ENCODE measurements at regions not wholly inside any gene's neighbourhood (a gene's known extent, or its start where the extent isn't known, plus 50 kb on each side); places are given as distances from the start of the nearest gene placed in this dataset.

DNA sequence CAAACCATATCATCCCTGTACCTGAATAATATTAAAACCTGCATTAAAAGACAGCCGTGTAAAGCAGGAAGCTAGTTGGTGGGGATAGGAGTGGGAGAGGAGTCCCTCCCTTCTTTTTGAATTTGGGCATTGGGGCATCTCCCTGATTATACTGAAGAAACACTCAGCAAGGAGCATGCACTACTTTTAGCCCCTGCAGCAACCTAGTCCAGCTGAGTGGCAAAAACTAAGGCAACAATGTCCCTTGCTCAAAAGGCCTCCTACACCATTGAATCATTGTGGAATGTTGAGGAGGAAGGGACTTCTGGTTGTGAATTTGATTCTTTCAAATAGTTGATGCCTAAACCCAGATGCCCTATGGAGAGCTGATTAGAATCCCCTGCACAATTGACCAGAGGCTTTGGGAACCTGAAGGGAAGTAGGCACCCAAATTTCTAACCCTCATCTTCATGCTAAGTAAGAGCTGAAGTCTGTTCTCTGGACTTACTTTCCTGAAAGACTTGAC lies 111.7 kb downstream of the DDX1 start:
- Mint-ChIP-seq H3K4me3 (ENCODE audit: low read depth, unreplicated experiment) (no peak overlapping the region), H3K27me3 (ENCODE audit: unreplicated experiment) (peaks cover 48% of the 10 kb centered on the region), H3K27ac (ENCODE audit: unreplicated experiment) (no peak overlapping the region), H3K36me3 (ENCODE audit: insufficient read depth, unreplicated experiment) (no peaks in the 10 kb centered on the region), H3K9me3 (ENCODE audit: low read depth, unreplicated experiment) (no peaks in the 10 kb centered on the region), H3K4me1 (ENCODE audit: low read depth, unreplicated experiment) (no peaks in the 10 kb centered on the region)
- TF ChIP-seq, protein P1, sequence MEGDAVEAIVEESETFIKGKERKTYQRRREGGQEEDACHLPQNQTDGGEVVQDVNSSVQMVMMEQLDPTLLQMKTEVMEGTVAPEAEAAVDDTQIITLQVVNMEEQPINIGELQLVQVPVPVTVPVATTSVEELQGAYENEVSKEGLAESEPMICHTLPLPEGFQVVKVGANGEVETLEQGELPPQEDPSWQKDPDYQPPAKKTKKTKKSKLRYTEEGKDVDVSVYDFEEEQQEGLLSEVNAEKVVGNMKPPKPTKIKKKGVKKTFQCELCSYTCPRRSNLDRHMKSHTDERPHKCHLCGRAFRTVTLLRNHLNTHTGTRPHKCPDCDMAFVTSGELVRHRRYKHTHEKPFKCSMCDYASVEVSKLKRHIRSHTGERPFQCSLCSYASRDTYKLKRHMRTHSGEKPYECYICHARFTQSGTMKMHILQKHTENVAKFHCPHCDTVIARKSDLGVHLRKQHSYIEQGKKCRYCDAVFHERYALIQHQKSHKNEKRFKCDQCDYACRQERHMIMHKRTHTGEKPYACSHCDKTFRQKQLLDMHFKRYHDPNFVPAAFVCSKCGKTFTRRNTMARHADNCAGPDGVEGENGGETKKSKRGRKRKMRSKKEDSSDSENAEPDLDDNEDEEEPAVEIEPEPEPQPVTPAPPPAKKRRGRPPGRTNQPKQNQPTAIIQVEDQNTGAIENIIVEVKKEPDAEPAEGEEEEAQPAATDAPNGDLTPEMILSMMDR (IDR thresholded peaks at IDR 0.05; ENCODE audit: unreplicated experiment) = no peak
- BruUV-seq (replicated peaks) = no TSS peak
- CTCF ChIA-PET = no interaction called here
- no peak for DNase-seq
- intact Hi-C loops (cut with micrococcal nuclease; ENCODE audit: unreplicated experiment) = no loop called here

DNA sequence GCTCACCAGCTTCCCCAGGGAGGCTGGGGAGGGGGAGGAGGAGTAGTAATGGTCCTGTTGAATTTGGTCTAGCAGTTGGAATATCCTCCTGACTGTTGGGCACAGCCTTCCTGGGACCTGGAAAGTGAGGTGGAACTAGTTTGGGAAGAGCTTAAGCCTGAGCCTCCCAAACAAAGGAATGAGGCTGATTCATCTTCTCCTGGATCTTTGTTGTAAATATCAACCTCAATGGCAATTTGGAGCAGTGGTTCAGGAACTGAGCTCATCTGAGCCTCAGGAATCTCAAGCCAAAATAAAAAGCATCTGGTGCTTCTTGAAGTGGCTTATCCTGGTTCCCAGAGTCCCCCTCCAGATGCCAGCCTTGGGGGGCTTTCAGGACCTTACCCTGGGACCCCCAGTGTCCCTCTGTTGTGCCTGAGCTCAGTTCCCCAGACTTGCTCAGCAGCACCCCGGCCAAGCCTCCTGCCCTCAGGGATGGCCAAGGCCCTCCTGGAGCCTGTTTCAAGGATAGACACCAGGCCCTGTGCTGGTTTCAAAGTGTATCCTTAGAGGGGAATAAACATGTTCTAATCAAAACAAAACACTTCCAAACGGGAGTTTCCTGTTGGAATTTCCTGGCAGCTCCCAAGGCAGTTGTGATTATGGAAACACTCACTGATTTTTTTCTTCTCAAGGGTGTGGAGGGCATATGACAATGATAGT lies 112.6 kb downstream of the DDX1 start:
- no TSS peak for BruUV-seq (replicated peaks)
- intact Hi-C loops (cut with micrococcal nuclease; ENCODE audit: unreplicated experiment) = no loop called here
- TF ChIP-seq, protein P1 (IDR thresholded peaks at IDR 0.05; ENCODE audit: unreplicated experiment) = no peak
- no peak for DNase-seq
- Mint-ChIP-seq H3K9me3 (ENCODE audit: low read depth, unreplicated experiment) (no peaks in the 10 kb centered on the region), H3K4me1 (ENCODE audit: low read depth, unreplicated experiment) (no peaks in the 10 kb centered on the region), H3K36me3 (ENCODE audit: insufficient read depth, unreplicated experiment) (no peaks in the 10 kb centered on the region), H3K27me3 (ENCODE audit: unreplicated experiment) (peaks cover 56% of the 10 kb centered on the region), H3K4me3 (ENCODE audit: low read depth, unreplicated experiment) (no peak overlapping the region), H3K27ac (ENCODE audit: unreplicated experiment) (no peak overlapping the region)
- CTCF ChIA-PET = no interaction called here

DNA sequence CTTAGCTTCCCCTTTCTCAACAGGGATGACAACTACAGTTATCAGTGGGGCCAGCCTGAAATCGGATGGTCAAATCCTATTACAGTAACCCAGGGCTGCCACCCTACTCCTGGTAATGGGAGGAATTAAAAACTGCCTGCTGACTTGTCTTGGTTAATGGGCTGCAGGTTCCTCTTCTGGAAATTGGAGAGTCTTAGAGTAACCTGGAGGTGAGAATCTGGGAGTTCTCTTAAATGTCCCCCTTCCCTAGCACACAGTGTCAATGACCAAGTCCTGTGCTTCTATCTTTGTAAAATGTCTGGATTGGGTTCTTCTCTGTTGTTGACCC lies 113.1 kb downstream of the DDX1 start:
- Mint-ChIP-seq H3K27me3 (ENCODE audit: unreplicated experiment) (peaks cover 62% of the 10 kb centered on the region), H3K36me3 (ENCODE audit: insufficient read depth, unreplicated experiment) (no peaks in the 10 kb centered on the region), H3K9me3 (ENCODE audit: low read depth, unreplicated experiment) (no peaks in the 10 kb centered on the region), H3K4me3 (ENCODE audit: low read depth, unreplicated experiment) (no peak overlapping the region), H3K27ac (ENCODE audit: unreplicated experiment) (no peak overlapping the region), H3K4me1 (ENCODE audit: low read depth, unreplicated experiment) (no peaks in the 10 kb centered on the region)
- CTCF ChIA-PET = no interaction called here
- TF ChIP-seq, protein P1 (IDR thresholded peaks at IDR 0.05; ENCODE audit: unreplicated experiment) = no peak
- intact Hi-C loops (cut with micrococcal nuclease; ENCODE audit: unreplicated experiment) = no loop called here
- no peak for DNase-seq
- BruUV-seq (replicated peaks) = no TSS peak

DNA sequence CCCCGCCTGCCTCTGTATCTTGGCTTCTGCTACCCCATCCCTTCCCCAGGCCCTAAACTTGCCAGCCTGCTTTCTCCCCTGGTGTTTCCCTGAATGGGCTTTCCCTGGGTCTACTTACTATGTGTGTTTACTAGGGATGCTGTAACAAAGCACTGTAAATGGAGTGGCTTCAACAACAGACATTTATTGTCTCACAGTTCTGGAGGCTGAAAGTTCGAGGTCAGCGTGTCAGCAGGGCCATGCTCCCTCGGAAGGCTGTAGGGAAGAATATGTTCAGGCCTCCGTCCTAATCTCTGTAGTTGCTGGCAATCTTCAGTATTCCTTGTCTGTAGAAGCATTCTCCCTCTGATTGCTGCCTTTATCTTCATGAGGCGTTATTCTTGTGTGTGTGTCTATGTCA lies 113.6 kb downstream of the DDX1 start:
- intact Hi-C loops (cut with micrococcal nuclease; ENCODE audit: unreplicated experiment) = no loop called here
- Mint-ChIP-seq H3K4me3 (ENCODE audit: low read depth, unreplicated experiment) (no peak overlapping the region), H3K4me1 (ENCODE audit: low read depth, unreplicated experiment) (no peaks in the 10 kb centered on the region), H3K27me3 (ENCODE audit: unreplicated experiment) (peaks cover 67% of the 10 kb centered on the region), H3K9me3 (ENCODE audit: low read depth, unreplicated experiment) (no peaks in the 10 kb centered on the region), H3K36me3 (ENCODE audit: insufficient read depth, unreplicated experiment) (no peaks in the 10 kb centered on the region), H3K27ac (ENCODE audit: unreplicated experiment) (no peak overlapping the region)
- DNase-seq = no peak
- TF ChIP-seq, protein P1 (IDR thresholded peaks at IDR 0.05; ENCODE audit: unreplicated experiment) = no peak
- no TSS peak for BruUV-seq (replicated peaks)
- CTCF ChIA-PET = no interaction called here

All from Calu3 (cell line).